Suprapubic skin (tissue), 4 donors: ENCODE measurements at regions not wholly inside any gene's neighbourhood (a gene's known extent, or its start where the extent isn't known, plus 50 kb on each side); places are given as distances from the start of the nearest gene placed in this dataset.
"Not testable (repeated sequence)": the region's sequence is repeated elsewhere in the genome, so short reads cannot be mapped to it uniquely, and the experiment has no call there.

Experiments
- DNase-seq, 2 donors: peaks; one replicate each; pipeline ENCODE4 v3.0.0-alpha.2; 2019; ENCODE audit warnings: low spot score in 2 of 2
- H3K27ac ChIP-seq: fragments of 200-600 bp; sonication (generic); one replicate; pipeline ENCODE4 v1.5.1; 2019
- H3K27me3 ChIP-seq: fragments of 200-600 bp; sonication (generic); one replicate; pipeline ENCODE4 v1.5.1; 2019
- H3K36me3 ChIP-seq: fragments of 200-600 bp; sonication (generic); one replicate; pipeline ENCODE4 v1.5.1; 2019
- H3K4me1 ChIP-seq: fragments of 200-600 bp; sonication (generic); one replicate; pipeline ENCODE4 v1.5.1; 2019
- H3K4me3 ChIP-seq: fragments of 200-600 bp; sonication (generic); one replicate; pipeline ENCODE4 v1.5.1; 2019; ENCODE audit warnings: mild to moderate bottlenecking
- H3K9me3 ChIP-seq: fragments of 200-600 bp; sonication (generic); one replicate; pipeline ENCODE4 v1.5.1; 2019
- EP300 ChIP-seq: sonication (generic); formaldehyde crosslinking; IDR thresholded peaks from one replicate; pipeline ENCODE4 v1.6.1; 2017; ENCODE audit warnings: antibody characterized with exemption
- POLR2A ChIP-seq, 2 donors: fragments of 450-650 bp; IDR thresholded peaks; one replicate each; pipeline ENCODE4 v1.6.1; 2017; ENCODE audit warnings: antibody characterized with exemption in 2 of 2, mild to moderate bottlenecking in 2 of 2, moderate library complexity in 2 of 2
- POLR2AphosphoS5 ChIP-seq, 3 donors: sonication (generic); formaldehyde crosslinking; IDR thresholded peaks; one replicate each; pipeline ENCODE4 v1.6.1; 2017; ENCODE audit warnings: antibody characterized with exemption in 3 of 3
- WGBS: methylation state at CpG from one replicate; pipeline ENCODE4 v1.1.5; 2018; 5-methylcytosine and 5-hydroxymethylcytosine counted together
- TF ChIP-seq, protein P1 (sequence below), 2 donors: fragments of 200-600 bp in 1 of 2; fragments of 450-650 bp in 1 of 2; sonication (generic) in 1 of 2; IDR thresholded peaks; one replicate each; pipeline ENCODE4 v1.5.1; 2016 to 2019; ENCODE audit warnings: antibody characterized with exemption in 2 of 2, mild to moderate bottlenecking in 1 of 2, moderate library complexity in 1 of 2

DNA sequence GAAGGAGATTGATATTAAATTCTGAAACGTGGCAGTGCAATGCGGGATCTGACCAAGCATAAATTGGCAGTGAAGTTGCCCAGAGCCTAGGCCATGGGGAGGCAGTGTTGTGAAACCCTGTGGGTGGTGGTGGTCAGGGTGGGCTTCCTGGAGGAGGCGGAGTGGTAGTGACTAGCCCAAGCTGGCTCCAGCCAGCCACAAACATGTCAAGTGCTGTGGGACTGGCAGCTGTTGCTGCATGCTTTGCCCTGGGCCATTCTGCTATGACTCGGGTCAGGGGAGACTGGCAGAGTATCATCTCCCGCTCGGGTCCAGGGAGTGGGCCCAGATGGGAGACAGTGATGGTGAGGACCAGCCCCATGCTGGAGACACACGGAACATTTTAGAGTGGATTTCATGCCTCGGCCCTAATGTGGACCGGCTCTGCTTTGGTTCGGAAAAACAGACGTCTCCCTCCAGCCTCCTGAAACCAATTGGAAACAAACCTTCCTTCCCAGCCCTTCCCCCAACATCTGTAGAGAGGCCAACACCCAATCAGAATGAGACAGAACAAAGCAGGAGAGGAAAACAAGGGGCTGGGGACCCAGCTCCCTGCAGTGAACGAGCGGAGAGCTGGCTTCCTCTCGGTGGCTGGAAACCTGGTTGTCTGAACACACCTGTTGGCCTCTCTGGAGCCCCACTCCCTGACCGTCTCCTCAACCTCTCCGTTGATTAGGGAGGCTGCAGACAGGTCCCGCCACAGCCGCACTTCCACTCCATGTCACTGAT lies 58.2 kb downstream of the TMEM270 start:
- no peak for TF ChIP-seq POLR2A (IDR thresholded peaks at IDR 0.05)
- TF ChIP-seq, protein P1, sequence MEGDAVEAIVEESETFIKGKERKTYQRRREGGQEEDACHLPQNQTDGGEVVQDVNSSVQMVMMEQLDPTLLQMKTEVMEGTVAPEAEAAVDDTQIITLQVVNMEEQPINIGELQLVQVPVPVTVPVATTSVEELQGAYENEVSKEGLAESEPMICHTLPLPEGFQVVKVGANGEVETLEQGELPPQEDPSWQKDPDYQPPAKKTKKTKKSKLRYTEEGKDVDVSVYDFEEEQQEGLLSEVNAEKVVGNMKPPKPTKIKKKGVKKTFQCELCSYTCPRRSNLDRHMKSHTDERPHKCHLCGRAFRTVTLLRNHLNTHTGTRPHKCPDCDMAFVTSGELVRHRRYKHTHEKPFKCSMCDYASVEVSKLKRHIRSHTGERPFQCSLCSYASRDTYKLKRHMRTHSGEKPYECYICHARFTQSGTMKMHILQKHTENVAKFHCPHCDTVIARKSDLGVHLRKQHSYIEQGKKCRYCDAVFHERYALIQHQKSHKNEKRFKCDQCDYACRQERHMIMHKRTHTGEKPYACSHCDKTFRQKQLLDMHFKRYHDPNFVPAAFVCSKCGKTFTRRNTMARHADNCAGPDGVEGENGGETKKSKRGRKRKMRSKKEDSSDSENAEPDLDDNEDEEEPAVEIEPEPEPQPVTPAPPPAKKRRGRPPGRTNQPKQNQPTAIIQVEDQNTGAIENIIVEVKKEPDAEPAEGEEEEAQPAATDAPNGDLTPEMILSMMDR (IDR thresholded peaks at IDR 0.05): no peak
- TF ChIP-seq EP300: no peak
- TF ChIP-seq POLR2AphosphoS5 (IDR thresholded peaks at IDR 0.05): no peak
- Histone ChIP-seq H3K4me1 (peaks cover 17% of the 10 kb centered on the region), H3K9me3 (no peaks in the 10 kb centered on the region), H3K27ac (no peak overlapping the region), H3K4me3 (no peak overlapping the region), H3K27me3 (no peaks in the 10 kb centered on the region), H3K36me3 (no peaks in the 10 kb centered on the region)
- WGBS: 70% methylated on average over 17 of the region's 18 CpGs
- peak; percentile 34 to 64 for DNase-seq

DNA sequence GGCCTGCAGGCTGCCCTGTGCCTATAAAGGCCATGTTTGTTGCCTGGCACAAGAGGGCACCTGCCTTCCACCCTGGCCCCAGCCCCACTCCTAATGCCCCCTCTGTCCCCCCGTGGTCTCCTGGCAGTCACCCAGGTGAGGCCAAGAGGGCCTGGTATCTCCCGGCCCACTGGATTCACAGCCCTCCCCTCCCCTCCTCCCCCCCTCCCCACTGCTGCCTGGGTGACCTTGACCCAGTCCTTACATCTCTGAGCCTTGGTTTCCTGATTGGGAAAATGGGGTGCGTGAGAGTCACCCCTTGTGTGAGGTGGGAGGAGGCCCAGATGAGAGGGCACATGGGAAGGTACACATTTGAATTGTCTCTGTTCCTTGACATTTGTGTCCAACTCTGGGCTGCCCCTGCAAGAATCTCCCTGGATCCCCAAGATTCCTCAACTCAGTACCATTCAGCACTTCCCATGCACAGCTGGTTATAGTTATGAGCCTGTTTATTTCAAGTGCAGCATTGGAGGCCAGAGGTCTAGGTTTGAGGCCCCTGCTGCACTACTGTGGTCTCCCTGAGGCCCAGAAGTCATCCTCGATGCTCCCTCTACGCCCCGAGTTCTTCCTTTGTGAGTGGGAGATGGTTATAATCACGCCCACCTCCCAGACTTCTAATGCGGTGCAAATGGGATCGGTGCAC lies 58.9 kb downstream of the TMEM270 start:
- TF ChIP-seq POLR2A (IDR thresholded peaks at IDR 0.05) (no peak), EP300 (no peak), POLR2AphosphoS5 (IDR thresholded peaks at IDR 0.05) (no peak)
- TF ChIP-seq, protein P1 (IDR thresholded peaks at IDR 0.05): no peak
- peak in 1 of 2 donors; percentile 65 for DNase-seq
- Histone ChIP-seq H3K36me3 (no peaks in the 10 kb centered on the region), H3K27ac (no peak overlapping the region), H3K27me3 (no peaks in the 10 kb centered on the region), H3K9me3 (no peaks in the 10 kb centered on the region), H3K4me1 (peaks cover 17% of the 10 kb centered on the region), H3K4me3 (no peak overlapping the region)
- WGBS: 87% methylated on average over 9 of the region's 9 CpGs

DNA sequence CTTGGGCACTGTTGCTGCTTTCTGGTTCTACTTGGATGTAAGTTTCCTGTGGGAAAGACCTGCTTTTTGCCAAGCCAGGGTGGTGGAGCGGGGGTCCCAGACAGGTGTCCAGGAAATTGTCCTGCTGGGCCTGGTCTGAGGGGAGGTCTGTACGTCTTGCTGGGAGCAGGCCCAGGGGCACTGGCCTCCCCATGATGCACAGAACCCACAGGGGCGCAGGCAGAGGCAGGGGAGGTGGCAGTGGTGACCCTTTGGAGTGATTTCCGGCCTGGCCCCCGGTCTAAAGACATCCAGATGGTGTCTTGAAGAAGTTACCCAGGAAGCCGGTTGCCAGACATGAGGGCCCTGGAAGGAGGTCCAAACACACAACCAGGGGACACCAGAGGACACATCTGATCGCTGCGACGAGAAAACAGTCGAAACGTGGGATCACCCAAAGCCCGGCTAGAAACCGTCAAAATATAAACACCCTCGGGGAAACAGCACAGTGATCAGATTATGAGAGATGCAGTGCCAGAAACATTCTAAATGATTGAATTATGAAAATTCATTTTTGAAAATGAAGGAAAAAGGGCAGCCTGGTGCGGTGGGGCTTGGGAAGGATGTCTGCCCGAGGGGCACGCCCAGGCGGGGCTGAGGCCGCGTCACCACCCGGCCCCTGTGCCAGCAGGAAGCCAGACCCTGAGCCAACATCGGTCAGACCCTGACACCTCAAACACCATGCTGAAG lies 59.6 kb downstream of the TMEM270 start:
- Histone ChIP-seq H3K36me3 (no peaks in the 10 kb centered on the region), H3K9me3 (no peaks in the 10 kb centered on the region), H3K27me3 (no peaks in the 10 kb centered on the region), H3K27ac (no peak overlapping the region), H3K4me1 (peaks cover 17% of the 10 kb centered on the region), H3K4me3 (no peak overlapping the region)
- peak in 1 of 2 donors; percentile 63 for DNase-seq
- TF ChIP-seq, protein P1 (IDR thresholded peaks at IDR 0.05): no peak
- TF ChIP-seq EP300: no peak
- TF ChIP-seq POLR2A (IDR thresholded peaks at IDR 0.05): no peak
- no peak for TF ChIP-seq POLR2AphosphoS5 (IDR thresholded peaks at IDR 0.05)
- WGBS: 63% methylated on average over 22 of the region's 22 CpGs

DNA sequence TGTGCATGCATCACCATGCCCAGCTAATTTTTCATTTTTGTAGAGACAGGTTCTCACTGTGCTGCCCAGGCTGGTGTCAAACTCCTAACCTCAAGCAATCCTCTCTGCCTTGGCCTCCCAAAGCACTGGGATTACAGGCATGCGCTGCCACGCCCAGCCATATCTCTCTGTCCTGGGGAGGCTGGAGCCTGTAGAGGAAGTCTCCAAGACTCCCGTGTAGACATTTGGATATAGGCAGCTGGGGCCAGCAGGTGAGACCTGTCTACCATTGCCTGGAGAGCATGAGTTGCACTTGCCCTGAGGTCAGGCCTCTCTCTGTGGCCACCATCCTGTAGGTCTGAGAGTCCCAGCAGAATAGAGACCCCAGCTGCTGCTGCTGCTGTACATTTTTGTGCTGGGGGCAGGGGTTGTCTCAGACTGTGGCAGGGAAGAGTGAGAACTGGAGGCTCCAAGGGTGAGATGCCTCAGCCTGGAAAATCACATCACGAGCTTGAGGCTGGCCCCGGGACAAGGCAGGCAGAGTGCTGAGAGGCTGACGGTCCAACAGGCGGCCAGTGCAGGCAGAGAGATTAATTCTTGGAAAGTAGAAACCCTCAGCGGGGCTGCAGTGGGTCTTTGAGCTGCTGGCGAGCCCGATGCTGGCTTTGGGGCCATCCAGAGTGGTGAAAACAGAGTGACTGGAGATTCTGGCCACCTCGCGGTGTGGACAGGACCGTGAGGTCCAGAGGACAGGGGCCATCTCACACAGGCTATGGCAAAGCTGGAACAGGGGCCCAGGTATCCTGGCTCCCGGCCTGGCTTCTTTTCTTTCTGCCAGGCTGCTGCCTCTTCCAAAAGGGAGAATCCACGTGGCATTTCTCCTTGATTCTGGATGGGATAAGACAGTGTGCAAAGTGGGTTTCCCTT lies 60.9 kb downstream of the TMEM270 start:
- no peaks in the 10 kb centered on the region for H3K27me3 ChIP-seq
- peak in 1 of 2 donors; percentile 65 for DNase-seq
- H3K36me3 ChIP-seq: no peaks in the 10 kb centered on the region
- H3K27ac ChIP-seq: no peak overlapping the region
- TF ChIP-seq POLR2AphosphoS5 (IDR thresholded peaks at IDR 0.05) (no peak), POLR2A (IDR thresholded peaks at IDR 0.05) (no peak), EP300 (no peak)
- TF ChIP-seq, protein P1 (IDR thresholded peaks at IDR 0.05): no peak
- peaks cover 14% of the 10 kb centered on the region for H3K4me1 ChIP-seq
- H3K4me3 ChIP-seq: no peak overlapping the region
- no peaks in the 10 kb centered on the region for H3K9me3 ChIP-seq
- 64% methylated on average over 15 of the region's 15 CpGs for WGBS

DNA sequence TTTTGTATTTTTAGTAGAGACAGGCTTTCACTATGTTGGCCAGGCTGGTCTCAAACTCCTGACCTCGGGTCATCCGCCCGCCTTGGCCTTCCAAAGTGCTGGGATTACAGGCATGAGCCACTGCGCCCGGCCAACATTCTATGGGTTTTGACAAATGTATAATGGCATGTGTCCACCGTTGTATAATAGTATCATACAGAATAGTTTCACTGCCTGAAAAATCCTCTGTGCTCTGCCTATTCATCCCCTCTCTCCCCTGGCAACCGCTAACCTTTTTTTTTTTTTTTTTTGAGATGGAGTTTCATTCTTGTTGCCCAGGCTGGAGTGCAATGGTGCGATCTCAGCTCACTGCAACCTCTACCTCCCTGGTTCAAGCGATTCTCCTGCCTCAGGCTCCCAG lies 67.7 kb downstream of the TMEM270 start:
- not testable (repeated sequence) for DNase-seq, H3K4me1 ChIP-seq, H3K36me3 ChIP-seq, H3K4me3 ChIP-seq, H3K27me3 ChIP-seq, H3K27ac ChIP-seq, H3K9me3 ChIP-seq
- WGBS: 54% methylated on average over 9 of the region's 9 CpGs
